ENCODE measurements at regions not wholly inside any gene's neighbourhood (a gene's known extent, or its start where the extent isn't known, plus 50 kb on each side); places are given as distances from the start of the nearest gene placed in this dataset.

DNA sequence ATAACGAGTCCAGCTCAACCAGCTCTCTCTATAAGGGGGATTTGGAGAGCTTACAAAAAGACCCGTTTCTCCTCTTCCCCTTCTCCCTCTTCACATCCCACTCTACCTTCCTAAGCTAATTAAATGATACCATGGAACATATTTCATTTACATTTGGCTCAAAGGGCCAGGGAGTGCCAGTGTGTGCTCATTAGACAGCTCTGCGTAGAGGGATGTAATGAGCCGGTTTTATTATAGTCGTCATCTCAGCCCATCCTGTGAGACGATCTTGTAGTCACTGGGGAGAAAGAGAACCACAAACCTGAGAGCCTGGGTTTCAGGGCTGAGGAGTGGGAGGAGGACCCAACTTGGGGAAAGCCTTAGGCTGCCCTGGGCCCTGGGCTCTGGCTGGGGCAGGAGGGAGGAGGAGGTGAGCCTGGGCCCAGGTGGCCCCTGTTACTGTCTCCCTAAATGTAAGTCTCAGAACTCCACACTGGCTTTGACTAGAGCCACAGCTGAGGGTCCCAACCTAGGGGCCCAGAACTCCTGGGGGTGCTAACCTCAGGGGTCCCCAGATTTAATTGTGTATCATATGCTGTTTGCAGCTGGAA lies 354.6 kb downstream of the MATN1 start:
- no peak overlapping the region for H3K4me3 ChIP-seq (replicated peaks in 1 of 2; ENCODE audit: low read depth in 1 of 2, low read length in 2 of 2)
- no peaks in the 10 kb centered on the region for H3K79me2 ChIP-seq (ENCODE audit: insufficient read depth, low read length)
- H3K9me2 ChIP-seq (ENCODE audit: insufficient read depth): no peaks in the 10 kb centered on the region
- TF ChIP-seq ZNF274 (IDR thresholded peaks at IDR 0.05; ENCODE audit: low read depth, low read length): no peak
- no peak for TF ChIP-seq EZH2phosphoT487 (IDR thresholded peaks at IDR 0.05; ENCODE audit: borderline replicate concordance)
- no peak for TF ChIP-seq SIN3A (IDR thresholded peaks at IDR 0.05; ENCODE audit: low read depth)
- TF ChIP-seq POLR2AphosphoS5 (IDR thresholded peaks at IDR 0.05; ENCODE audit: low read depth, low read length): no peak
- TF ChIP-seq CBX3 (IDR thresholded peaks at IDR 0.05; ENCODE audit: low read depth): no peak
- no peak for TF ChIP-seq JUND (IDR thresholded peaks at IDR 0.05)
- TF ChIP-seq POLR2A (IDR thresholded peaks at IDR 0.05; ENCODE audit: borderline replicate concordance, extremely low read depth, insufficient read depth, insufficient read length): no peak
- TF ChIP-seq CEBPB (IDR thresholded peaks at IDR 0.05; ENCODE audit: low read depth): no peak
- TF ChIP-seq REST (IDR thresholded peaks at IDR 0.05; ENCODE audit: low read depth): no peak
- TF ChIP-seq, protein P1, sequence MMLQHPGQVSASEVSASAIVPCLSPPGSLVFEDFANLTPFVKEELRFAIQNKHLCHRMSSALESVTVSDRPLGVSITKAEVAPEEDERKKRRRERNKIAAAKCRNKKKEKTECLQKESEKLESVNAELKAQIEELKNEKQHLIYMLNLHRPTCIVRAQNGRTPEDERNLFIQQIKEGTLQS (IDR thresholded peaks at IDR 0.05): no peak
- TF ChIP-seq, protein P2, sequence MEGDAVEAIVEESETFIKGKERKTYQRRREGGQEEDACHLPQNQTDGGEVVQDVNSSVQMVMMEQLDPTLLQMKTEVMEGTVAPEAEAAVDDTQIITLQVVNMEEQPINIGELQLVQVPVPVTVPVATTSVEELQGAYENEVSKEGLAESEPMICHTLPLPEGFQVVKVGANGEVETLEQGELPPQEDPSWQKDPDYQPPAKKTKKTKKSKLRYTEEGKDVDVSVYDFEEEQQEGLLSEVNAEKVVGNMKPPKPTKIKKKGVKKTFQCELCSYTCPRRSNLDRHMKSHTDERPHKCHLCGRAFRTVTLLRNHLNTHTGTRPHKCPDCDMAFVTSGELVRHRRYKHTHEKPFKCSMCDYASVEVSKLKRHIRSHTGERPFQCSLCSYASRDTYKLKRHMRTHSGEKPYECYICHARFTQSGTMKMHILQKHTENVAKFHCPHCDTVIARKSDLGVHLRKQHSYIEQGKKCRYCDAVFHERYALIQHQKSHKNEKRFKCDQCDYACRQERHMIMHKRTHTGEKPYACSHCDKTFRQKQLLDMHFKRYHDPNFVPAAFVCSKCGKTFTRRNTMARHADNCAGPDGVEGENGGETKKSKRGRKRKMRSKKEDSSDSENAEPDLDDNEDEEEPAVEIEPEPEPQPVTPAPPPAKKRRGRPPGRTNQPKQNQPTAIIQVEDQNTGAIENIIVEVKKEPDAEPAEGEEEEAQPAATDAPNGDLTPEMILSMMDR (IDR thresholded peaks at IDR 0.05 in 2 of 3, conservative IDR thresholded peaks at IDR 0.05 in 1 of 3; ENCODE audit: borderline replicate concordance in 1 of 3, insufficient read depth in 1 of 3, low read depth in 2 of 3, low read length in 2 of 3): no peak
- intact Hi-C loops (cut with micrococcal nuclease): no loop called here
- H3K9ac ChIP-seq (ENCODE audit: low read length): no peak overlapping the region
- H3K36me3 ChIP-seq (ENCODE audit: control insufficient read depth in 1 of 2, insufficient read depth in 2 of 2, low read length in 2 of 2): no peaks in the 10 kb centered on the region
- H3K27ac ChIP-seq (ENCODE audit: low read depth, low read length): no peak overlapping the region
- H3K9me3 ChIP-seq (ENCODE audit: control insufficient read depth in 1 of 2, insufficient read depth in 1 of 2, low read depth in 1 of 2, low read length in 2 of 2): no peaks in the 10 kb centered on the region
- no peak for DNase-seq (ENCODE audit: low read depth, low spot score)
- no TSS peak for BruUV-seq (replicated peaks)
- no peak overlapping the region for H3K4me2 ChIP-seq (ENCODE audit: low read length)
- peaks cover 0 to 9% of the 10 kb centered on the region in 2 experiments; a peak in 2 of 4 replicates for H3K4me1 ChIP-seq (ENCODE audit: control insufficient read depth in 1 of 2, insufficient read depth in 2 of 2, low read length in 2 of 2)
- no peak overlapping the region for H2AFZ ChIP-seq (ENCODE audit: low read depth, low read length, poor library complexity, severe bottlenecking)
- H3K27me3 ChIP-seq (ENCODE audit: insufficient read depth, low read length): no peaks in the 10 kb centered on the region
- CTCF ChIA-PET: interaction anchor here (2.4 kb wide), 1 partner anchor 12 kb away, joined by 15 read pairs; no protein-coding TSS in a partner anchor
- no peaks in the 10 kb centered on the region for H4K20me1 ChIP-seq (ENCODE audit: insufficient read depth)
- POLR2A ChIA-PET: no interaction called here
- RAD21 ChIA-PET (ENCODE audit: low non-redundant PET in 1 of 2, low total read pairs in 2 of 2, uncharacterized antibody in 2 of 2, unreplicated experiment in 2 of 2): no interaction called here
- ATAC-seq: no peak

All from HCT116 (cell line).